Thyroid gland (tissue), 4 donors: ENCODE measurements at regions not wholly inside any gene's neighbourhood (a gene's known extent, or its start where the extent isn't known, plus 50 kb on each side); places are given as distances from the start of the nearest gene placed in this dataset.

ENCODE experiments used
- DNase-seq, 2 donors: peaks; one replicate each; pipeline ENCODE4 v3.0.0-alpha.2; 2019
- H3K27ac ChIP-seq, 3 donors: fragments of 200-600 bp; sonication (generic); 1 replicate in 2 of 3; 2 replicates in 1 of 3; pipeline ENCODE4 v1.5.1; 2016 to 2019; ENCODE audit warnings: mild to moderate bottlenecking in 1 of 3, moderate library complexity in 1 of 3
- H3K27me3 ChIP-seq: fragments of 200-600 bp; sonication (generic); one replicate; pipeline ENCODE4 v1.5.1; 2019
- H3K36me3 ChIP-seq, 2 donors: fragments of 200-600 bp; sonication (generic); one replicate each; pipeline ENCODE4 v1.5.1; 2016 to 2019
- H3K4me1 ChIP-seq, 2 donors: fragments of 200-600 bp; sonication (generic); one replicate each; pipeline ENCODE4 v1.5.1; 2017 to 2019
- H3K4me3 ChIP-seq, 3 donors: fragments of 200-600 bp; sonication (generic); replicated peaks in 1 of 3; 1 replicate in 2 of 3; 2 replicates in 1 of 3; pipeline ENCODE4 v1.5.1; 2016; ENCODE audit warnings: mild to moderate bottlenecking in 1 of 3
- H3K9me3 ChIP-seq: fragments of 200-600 bp; sonication (generic); one replicate; pipeline ENCODE4 v1.5.1; 2017
- CTCF ChIP-seq, 6 experiments: fragments of 200-600 bp in 3 of 6; fragments of 450-650 bp in 3 of 6; sonication (generic) in 3 of 6; IDR thresholded peaks; one replicate each; pipeline ENCODE4 v1.5.1; 2016 to 2019; ENCODE audit warnings: antibody characterized with exemption in 6 of 6, mild to moderate bottlenecking in 2 of 6, inconsistent platforms in 1 of 6, moderate library complexity in 1 of 6
- POLR2A ChIP-seq, 2 donors: fragments of 450-650 bp; IDR thresholded peaks; one replicate each; pipeline ENCODE4 v1.6.1; 2017; ENCODE audit warnings: antibody characterized with exemption in 2 of 2, mild to moderate bottlenecking in 2 of 2, moderate library complexity in 1 of 2
- WGBS, 2 donors: methylation state at CpG; one replicate each; pipeline ENCODE4 v1.1.5; 2017; 5-methylcytosine and 5-hydroxymethylcytosine counted together
- intact Hi-C: fragments of 100-400 bp; cut with DNase I; formaldehyde crosslinking; loops from one replicate; pipeline ENCODE4 v1.15.1; 2023

- no peak overlapping the region for H3K27ac ChIP-seq
- no peak for DNase-seq
- no peak for TF ChIP-seq POLR2A (IDR thresholded peaks at IDR 0.05)
- TF ChIP-seq CTCF (IDR thresholded peaks at IDR 0.05), result no peak
- H3K27me3 ChIP-seq, result no peaks in the 10 kb centered on the region
- intact Hi-C loops, result no loop called here
- 90 to 96% methylated on average over 3 of the region's 3 CpGs for WGBS, 2 donors
- H3K36me3 ChIP-seq, result no peaks in the 10 kb centered on the region
- H3K4me1 ChIP-seq, result no peaks in the 10 kb centered on the region
- no peaks in the 10 kb centered on the region for H3K9me3 ChIP-seq
- H3K4me3 ChIP-seq, result no peak overlapping the region
Measured at GRCh38 chr1:55726994-55727393, 511.8 kb upstream of the USP24 start.

GRCh38 chr1:55725378-55725777 is 510.2 kb upstream of the USP24 start:
- DNase-seq, result no peak
- H3K27me3 ChIP-seq, result no peaks in the 10 kb centered on the region
- no peak overlapping the region for H3K27ac ChIP-seq
- TF ChIP-seq CTCF (IDR thresholded peaks at IDR 0.05) (no peak), POLR2A (IDR thresholded peaks at IDR 0.05) (no peak)
- no peak overlapping the region for H3K4me3 ChIP-seq
- no peaks in the 10 kb centered on the region for H3K9me3 ChIP-seq
- peaks cover 1 to 3% of the 10 kb centered on the region in 2 donors for H3K4me1 ChIP-seq
- 96% methylated on average over 1 of the region's 1 CpG for WGBS, 2 donors
- intact Hi-C loops, result no loop called here
- H3K36me3 ChIP-seq, result no peaks in the 10 kb centered on the region

GRCh38 chr1:55724551-55725325 is 509.6 kb upstream of the USP24 start:
- 93 to 95% methylated on average over 7 of the region's 7 CpGs for WGBS, 2 donors
- H3K27ac ChIP-seq, result no peak overlapping the region
- no peak for DNase-seq
- H3K36me3 ChIP-seq, result no peaks in the 10 kb centered on the region
- no peak overlapping the region for H3K4me3 ChIP-seq
- H3K27me3 ChIP-seq, result no peaks in the 10 kb centered on the region
- intact Hi-C loops, result no loop called here
- no peak for TF ChIP-seq CTCF (IDR thresholded peaks at IDR 0.05)
- no peak for TF ChIP-seq POLR2A (IDR thresholded peaks at IDR 0.05)
- H3K4me1 ChIP-seq, result peaks cover 7 to 9% of the 10 kb centered on the region in 2 donors
- no peaks in the 10 kb centered on the region for H3K9me3 ChIP-seq

GRCh38 chr1:55723001-55723400 is 507.8 kb upstream of the USP24 start:
- 92 to 93% methylated on average over 1 of the region's 1 CpG for WGBS, 2 donors

More at GRCh38 chr1:55723001-55723400, 507.8 kb upstream of the USP24 start:
- Histone ChIP-seq H3K9me3 (no peaks in the 10 kb centered on the region), H3K27me3 (no peaks in the 10 kb centered on the region), H3K27ac (no peak overlapping the region), H3K4me3 (no peak overlapping the region), H3K36me3 (no peaks in the 10 kb centered on the region), H3K4me1 (peaks cover 24 to 26% of the 10 kb centered on the region in 2 donors)
- no peak for DNase-seq
- TF ChIP-seq CTCF (IDR thresholded peaks at IDR 0.05) (no peak), POLR2A (IDR thresholded peaks at IDR 0.05) (no peak)
- intact Hi-C loops, result no loop called here
